ENCODE measurements at regions not wholly inside any gene's neighbourhood (a gene's known extent, or its start where the extent isn't known, plus 50 kb on each side); places are given as distances from the start of the nearest gene placed in this dataset.

DNA sequence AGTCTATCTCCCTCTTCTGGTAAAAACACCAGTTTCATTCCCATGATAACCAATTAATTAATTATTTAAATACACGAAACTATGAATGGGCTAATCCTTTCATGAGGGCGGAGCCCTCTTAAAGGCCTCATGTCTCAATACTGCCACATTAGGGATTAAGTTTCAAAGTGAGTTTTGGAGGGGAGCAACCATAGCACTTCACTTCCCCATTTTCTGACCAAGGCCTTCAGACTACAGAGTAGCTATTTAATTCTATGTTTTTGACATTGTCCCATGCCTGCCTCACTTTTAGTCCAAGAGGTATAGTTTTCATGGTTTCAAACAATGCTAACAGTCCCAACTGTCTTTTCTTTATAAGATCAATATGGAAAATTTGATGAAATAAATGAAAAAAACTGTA, 618.6 kb downstream of the ZWINT start:
- TF ChIP-seq, protein P1, sequence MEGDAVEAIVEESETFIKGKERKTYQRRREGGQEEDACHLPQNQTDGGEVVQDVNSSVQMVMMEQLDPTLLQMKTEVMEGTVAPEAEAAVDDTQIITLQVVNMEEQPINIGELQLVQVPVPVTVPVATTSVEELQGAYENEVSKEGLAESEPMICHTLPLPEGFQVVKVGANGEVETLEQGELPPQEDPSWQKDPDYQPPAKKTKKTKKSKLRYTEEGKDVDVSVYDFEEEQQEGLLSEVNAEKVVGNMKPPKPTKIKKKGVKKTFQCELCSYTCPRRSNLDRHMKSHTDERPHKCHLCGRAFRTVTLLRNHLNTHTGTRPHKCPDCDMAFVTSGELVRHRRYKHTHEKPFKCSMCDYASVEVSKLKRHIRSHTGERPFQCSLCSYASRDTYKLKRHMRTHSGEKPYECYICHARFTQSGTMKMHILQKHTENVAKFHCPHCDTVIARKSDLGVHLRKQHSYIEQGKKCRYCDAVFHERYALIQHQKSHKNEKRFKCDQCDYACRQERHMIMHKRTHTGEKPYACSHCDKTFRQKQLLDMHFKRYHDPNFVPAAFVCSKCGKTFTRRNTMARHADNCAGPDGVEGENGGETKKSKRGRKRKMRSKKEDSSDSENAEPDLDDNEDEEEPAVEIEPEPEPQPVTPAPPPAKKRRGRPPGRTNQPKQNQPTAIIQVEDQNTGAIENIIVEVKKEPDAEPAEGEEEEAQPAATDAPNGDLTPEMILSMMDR (IDR thresholded peaks at IDR 0.05) = no peak
- no peak for TF ChIP-seq EZH2phosphoT487 (IDR thresholded peaks at IDR 0.05)

Data from neural progenitor cell (in vitro differentiated cells).